Activated CD4-positive, alpha-beta T cell treated with anti-CD3 and anti-CD28 coated beads, Interleukin-2, amount 50 U/mL, for 48 hours (primary cell): ENCODE measurements at regions not wholly inside any gene's neighbourhood (a gene's known extent, or its start where the extent isn't known, plus 50 kb on each side); places are given as distances from the start of the nearest gene placed in this dataset.

ENCODE experiments used
- DNase-seq, 2 experiments: peaks; one replicate each; pipeline ENCODE4 v3.0.0-alpha.2; 2020

GRCh38 chr15:39468828-39469227, 112.1 kb upstream of the THBS1 start:
- no peak for DNase-seq

GRCh38 chr15:39471785-39472574, 108.9 kb upstream of the THBS1 start:
- DNase-seq: no peak

GRCh38 chr15:39472621-39473297, 108.1 kb upstream of the THBS1 start:
- DNase-seq: no peak

GRCh38 chr15:39473298-39473947, 107.5 kb upstream of the THBS1 start:
- DNase-seq: no peak

- DNase-seq: no peak
These were observed 106.2 kb upstream of the THBS1 start for GRCh38 chr15:39474657-39475056.

GRCh38 chr15:39478996-39479395, 101.9 kb upstream of the THBS1 start:
- no peak for DNase-seq

- no peak for DNase-seq
These were observed 101.0 kb upstream of the THBS1 start for GRCh38 chr15:39479911-39480310.

GRCh38 chr15:39482459-39482858, 98.4 kb upstream of the THBS1 start:
- DNase-seq: no peak

- no peak for DNase-seq
These were observed 94.0 kb upstream of the THBS1 start for GRCh38 chr15:39486621-39487457.

- no peak for DNase-seq
These were observed 93.5 kb upstream of the THBS1 start for GRCh38 chr15:39487458-39487735.

- DNase-seq: no peak
These were observed 92.4 kb upstream of the THBS1 start for GRCh38 chr15:39488516-39488915.

- no peak for DNase-seq
These were observed 91.9 kb upstream of the THBS1 start for GRCh38 chr15:39488961-39489360.

GRCh38 chr15:39491115-39491885, 89.6 kb upstream of the THBS1 start:
- DNase-seq: no peak

GRCh38 chr15:39491886-39492490, 88.9 kb upstream of the THBS1 start:
- DNase-seq: no peak

GRCh38 chr15:39493424-39494067, 87.3 kb upstream of the THBS1 start:
- no peak for DNase-seq

GRCh38 chr15:39494462-39494861, 86.4 kb upstream of the THBS1 start:
- no peak for DNase-seq

GRCh38 chr15:39495871-39496840, 84.7 kb upstream of the THBS1 start:
- DNase-seq: no peak

- no peak for DNase-seq
These were observed 83.7 kb upstream of the THBS1 start for GRCh38 chr15:39497016-39497758.

- no peak for DNase-seq
These were observed 82.9 kb upstream of the THBS1 start for GRCh38 chr15:39497759-39498565.
